Trophoblast cell (in vitro differentiated cells and primary cell): ENCODE measurements at regions not wholly inside any gene's neighbourhood (a gene's known extent, or its start where the extent isn't known, plus 50 kb on each side); places are given as distances from the start of the nearest gene placed in this dataset.

Experiments used
- DNase-seq, 2 donors: peaks; one replicate each; pipeline ENCODE4 v3.0.0-alpha.2; 2016
- H2AFZ ChIP-seq: 2 replicates; pipeline ENCODE4 v1.6.1; 2013; ENCODE audit warnings: low read length, moderate library complexity, mild to moderate bottlenecking; ENCODE audit not compliant: insufficient read depth, poor library complexity
- H2AK5ac ChIP-seq: 2 replicates; pipeline ENCODE4 v1.6.1; 2013; ENCODE audit warnings: mild to moderate bottlenecking, low read length
- H2BK120ac ChIP-seq: 2 replicates; pipeline ENCODE4 v1.6.1; 2013; ENCODE audit warnings: low read length, mild to moderate bottlenecking, moderate library complexity; ENCODE audit not compliant: insufficient read depth, poor library complexity
- H2BK12ac ChIP-seq: 2 replicates; pipeline ENCODE4 v1.6.1; 2013; ENCODE audit warnings: mild to moderate bottlenecking, low read length, moderate library complexity
- H2BK5ac ChIP-seq: 2 replicates; pipeline ENCODE4 v1.6.1; 2013; ENCODE audit warnings: low read length, low read depth, moderate library complexity, mild to moderate bottlenecking; ENCODE audit not compliant: poor library complexity
- H3K14ac ChIP-seq: 2 replicates; pipeline ENCODE4 v1.6.1; 2013; ENCODE audit warnings: mild to moderate bottlenecking, low read length
- H3K18ac ChIP-seq: 2 replicates; pipeline ENCODE4 v1.6.1; 2013; ENCODE audit warnings: mild to moderate bottlenecking, low read length
- H3K23ac ChIP-seq: 2 replicates; pipeline ENCODE4 v1.6.1; 2013; ENCODE audit warnings: low read length
- H3K27ac ChIP-seq: 2 replicates; pipeline ENCODE4 v1.5.1; 2013; ENCODE audit warnings: low read depth, mild to moderate bottlenecking, inconsistent platforms, low read length, moderate library complexity
- H3K27me3 ChIP-seq: 2 replicates; pipeline ENCODE4 v1.6.1; 2013; ENCODE audit warnings: inconsistent platforms, mild to moderate bottlenecking, low read length, moderate library complexity; ENCODE audit not compliant: insufficient read depth
- H3K36me3 ChIP-seq, 2 experiments: 1 replicate in 1 of 2; 2 replicates in 1 of 2; pipeline ENCODE4 v1.6.1; 2013; ENCODE audit warnings: low read length in 2 of 2, mild to moderate bottlenecking in 2 of 2, moderate library complexity in 1 of 2; ENCODE audit not compliant: insufficient read depth in 2 of 2, control insufficient read depth in 1 of 2
- H3K4ac ChIP-seq: 2 replicates; pipeline ENCODE4 v1.6.1; 2013; ENCODE audit warnings: low read depth, mild to moderate bottlenecking, low read length, moderate library complexity
- H3K4me1 ChIP-seq, 2 experiments: 1 replicate in 1 of 2; 2 replicates in 1 of 2; pipeline ENCODE4 v1.6.1; 2013; ENCODE audit warnings: low read length in 2 of 2, mild to moderate bottlenecking in 2 of 2, moderate library complexity in 1 of 2; ENCODE audit not compliant: insufficient read depth in 2 of 2, control insufficient read depth in 1 of 2
- H3K4me2 ChIP-seq: 2 replicates; pipeline ENCODE4 v1.6.1; 2013; ENCODE audit warnings: inconsistent platforms, mild to moderate bottlenecking, low read length, moderate library complexity
- H3K4me3 ChIP-seq: 2 replicates; pipeline ENCODE4 v1.5.1; 2013; ENCODE audit warnings: mild to moderate bottlenecking, low read depth, low read length, inconsistent platforms
- H3K79me1 ChIP-seq: one replicate; pipeline ENCODE4 v1.6.1; 2013; ENCODE audit warnings: low read length
- H3K79me2 ChIP-seq: 2 replicates; pipeline ENCODE4 v1.6.1; 2013; ENCODE audit warnings: low read length, mild to moderate bottlenecking; ENCODE audit not compliant: control insufficient read depth, insufficient read depth, poor library complexity
- H3K9ac ChIP-seq: 2 replicates; pipeline ENCODE4 v1.6.1; 2013; ENCODE audit warnings: mild to moderate bottlenecking, low read length
- H3K9me3 ChIP-seq: 2 replicates; pipeline ENCODE4 v1.6.1; 2013; ENCODE audit warnings: low read depth, mild to moderate bottlenecking, control low read depth, inconsistent platforms, low read length; ENCODE audit not compliant: insufficient read depth
- H4K12ac ChIP-seq: 2 replicates; pipeline ENCODE4 v1.6.1; 2013; ENCODE audit warnings: low read depth, mild to moderate bottlenecking, low read length, moderate library complexity
- H4K8ac ChIP-seq: 2 replicates; pipeline ENCODE4 v1.6.1; 2013; ENCODE audit warnings: low read depth, mild to moderate bottlenecking, low read length, moderate library complexity
- H4K91ac ChIP-seq: one replicate; pipeline ENCODE4 v1.6.1; 2013; ENCODE audit warnings: low read depth, mild to moderate bottlenecking, low read length, moderate library complexity
- WGBS: extraction: QIAGEN DNeasy Blood & Tissue Kit; methylation state at CpG from one replicate; pipeline ENCODE4 v1.1.7; 2013; ENCODE audit warnings: missing lambda C conversion rate; ENCODE audit not compliant: insufficient read length, insufficient coverage; ENCODE audit errors: extremely low coverage; 5-methylcytosine and 5-hydroxymethylcytosine counted together

- WGBS = no CpG with 5 or more reads among the region's 4 CpGs
- H3K79me1 ChIP-seq = no peaks in the 10 kb centered on the region
- DNase-seq = no peak
Measured at GRCh38 chr1:29719253-29719652, 482.9 kb downstream of the PTPRU start.

GRCh38 chr1:29718791-29719190, 482.5 kb downstream of the PTPRU start:
- Histone ChIP-seq H3K36me3 (no peaks in the 10 kb centered on the region), H3K79me1 (no peaks in the 10 kb centered on the region)

More at GRCh38 chr1:29719253-29719652, 482.9 kb downstream of the PTPRU start:
- H3K18ac ChIP-seq = no peak overlapping the region
- H2AK5ac ChIP-seq = no peak overlapping the region
- no peaks in the 10 kb centered on the region for H3K79me2 ChIP-seq
- H2BK12ac ChIP-seq = no peak overlapping the region
- no peak overlapping the region for H3K27ac ChIP-seq
- no peaks in the 10 kb centered on the region for H3K4me1 ChIP-seq
- no peak overlapping the region for H4K8ac ChIP-seq
- no peak overlapping the region for H4K91ac ChIP-seq
- H3K36me3 ChIP-seq = no peaks in the 10 kb centered on the region
- H3K14ac ChIP-seq = no peak overlapping the region
- H3K4ac ChIP-seq = no peak overlapping the region
- H3K9me3 ChIP-seq = peaks cover 42% of the 10 kb centered on the region
- H3K4me3 ChIP-seq = no peak overlapping the region
- no peak overlapping the region for H2AFZ ChIP-seq
- no peaks in the 10 kb centered on the region for H3K27me3 ChIP-seq
- no peak overlapping the region for H2BK120ac ChIP-seq
- H3K9ac ChIP-seq = no peak overlapping the region
- H4K12ac ChIP-seq = no peak overlapping the region
- H3K4me2 ChIP-seq = no peak overlapping the region
- no peak overlapping the region for H2BK5ac ChIP-seq
- no peak overlapping the region for H3K23ac ChIP-seq

GRCh38 chr1:29716306-29716705, 480.0 kb downstream of the PTPRU start:
- Histone ChIP-seq H3K36me3 (no peaks in the 10 kb centered on the region), H3K14ac (no peak overlapping the region), H4K91ac (no peak overlapping the region), H3K4me2 (no peak overlapping the region), H2BK5ac (no peak overlapping the region), H3K4ac (no peak overlapping the region), H2BK12ac (no peak overlapping the region), H3K27ac (no peak overlapping the region), H3K79me1 (no peaks in the 10 kb centered on the region), H3K4me3 (no peak overlapping the region), H2AK5ac (no peak overlapping the region), H4K8ac (no peak overlapping the region), H4K12ac (no peak overlapping the region), H3K18ac (no peak overlapping the region), H3K23ac (no peak overlapping the region), H3K4me1 (no peaks in the 10 kb centered on the region), H3K9ac (no peak overlapping the region), H2BK120ac (no peak overlapping the region), H3K27me3 (no peaks in the 10 kb centered on the region), H3K79me2 (no peaks in the 10 kb centered on the region), H3K9me3 (peaks cover 15% of the 10 kb centered on the region), H2AFZ (no peak overlapping the region)
- no peak for DNase-seq
- WGBS = no CpG with 5 or more reads among the region's 6 CpGs

More at GRCh38 chr1:29718791-29719190, 482.5 kb downstream of the PTPRU start:
- Histone ChIP-seq H2AFZ (no peak overlapping the region), H4K12ac (no peak overlapping the region), H3K9ac (no peak overlapping the region), H3K14ac (no peak overlapping the region), H3K27ac (no peak overlapping the region), H3K9me3 (peaks cover 39% of the 10 kb centered on the region), H3K18ac (no peak overlapping the region), H4K8ac (no peak overlapping the region), H3K4me2 (no peak overlapping the region), H3K4me1 (no peaks in the 10 kb centered on the region), H2BK5ac (no peak overlapping the region), H3K4ac (no peak overlapping the region), H3K4me3 (no peak overlapping the region), H3K27me3 (no peaks in the 10 kb centered on the region), H2AK5ac (no peak overlapping the region), H3K23ac (no peak overlapping the region), H2BK120ac (no peak overlapping the region), H3K79me2 (no peaks in the 10 kb centered on the region), H4K91ac (no peak overlapping the region), H2BK12ac (no peak overlapping the region)
- no peak for DNase-seq

GRCh38 chr1:29713857-29714256, 477.5 kb downstream of the PTPRU start:
- WGBS = no CpG with 5 or more reads among the region's 1 CpG

More at GRCh38 chr1:29713857-29714256, 477.5 kb downstream of the PTPRU start:
- H3K4me3 ChIP-seq = no peak overlapping the region
- H3K27ac ChIP-seq = no peak overlapping the region
- no peak overlapping the region for H4K91ac ChIP-seq
- no peak overlapping the region for H4K12ac ChIP-seq
- no peaks in the 10 kb centered on the region for H3K27me3 ChIP-seq
- no peak overlapping the region for H2BK12ac ChIP-seq
- no peak overlapping the region for H3K4ac ChIP-seq
- no peak overlapping the region for H3K9ac ChIP-seq
- no peak for DNase-seq
- no peaks in the 10 kb centered on the region for H3K36me3 ChIP-seq
- H3K9me3 ChIP-seq = peaks cover 5% of the 10 kb centered on the region
- H3K4me1 ChIP-seq = peaks cover 0 to 2% of the 10 kb centered on the region in 2 experiments
- no peak overlapping the region for H4K8ac ChIP-seq
- no peak overlapping the region for H2BK120ac ChIP-seq
- no peak overlapping the region for H2AK5ac ChIP-seq
- H3K18ac ChIP-seq = no peak overlapping the region
- no peak overlapping the region for H3K14ac ChIP-seq
- H2BK5ac ChIP-seq = no peak overlapping the region
- no peaks in the 10 kb centered on the region for H3K79me2 ChIP-seq
- no peak overlapping the region for H2AFZ ChIP-seq
- H3K23ac ChIP-seq = no peak overlapping the region
- no peak overlapping the region for H3K4me2 ChIP-seq
- no peaks in the 10 kb centered on the region for H3K79me1 ChIP-seq
